Lung (tissue), 11 donors: ENCODE measurements at regions not wholly inside any gene's neighbourhood (a gene's known extent, or its start where the extent isn't known, plus 50 kb on each side); places are given as distances from the start of the nearest gene placed in this dataset.

Experiments
- ATAC-seq: fragments of 200-7000 bp; cut with Tn5 transposase; one replicate; pipeline ENCODE4 v1.9.1; 2020; ENCODE audit warnings: moderate number of reproducible peaks; ENCODE audit not compliant: insufficient read depth, low FRiP score
- DNase-seq, 3 donors: peaks; one replicate each; pipeline ENCODE4 v3.0.0-alpha.2; 2013 to 2017
- H3K27ac ChIP-seq, 2 donors: one replicate each; pipeline ENCODE4 v1.5.1; 2013; ENCODE audit warnings: mild to moderate bottlenecking in 2 of 2, moderate library complexity in 2 of 2, control low read depth in 1 of 2, inconsistent platforms in 1 of 2, low read depth in 1 of 2, low read length in 1 of 2
- H3K27me3 ChIP-seq, 3 donors: one replicate each; pipeline ENCODE4 v1.5.1; 2013; ENCODE audit warnings: low read length in 2 of 3; ENCODE audit not compliant: control insufficient read depth in 3 of 3, insufficient read depth in 3 of 3
- H3K36me3 ChIP-seq, 4 donors: one replicate each; pipeline ENCODE4 v1.5.1; 2013; ENCODE audit warnings: low read length in 4 of 4, mild to moderate bottlenecking in 1 of 4, moderate library complexity in 1 of 4; ENCODE audit not compliant: control insufficient read depth in 4 of 4, insufficient read depth in 4 of 4
- H3K4me1 ChIP-seq, 5 donors: one replicate each; pipeline ENCODE4 v1.5.1; 2013; ENCODE audit warnings: low read length in 5 of 5, mild to moderate bottlenecking in 2 of 5, moderate library complexity in 1 of 5; ENCODE audit not compliant: control insufficient read depth in 5 of 5, insufficient read depth in 5 of 5
- H3K4me3 ChIP-seq: one replicate; pipeline ENCODE4 v1.5.1; 2013; ENCODE audit warnings: mild to moderate bottlenecking, control low read depth, moderate library complexity
- H3K9ac ChIP-seq, 2 donors: one replicate each; pipeline ENCODE4 v1.5.1; 2013; ENCODE audit warnings: low read length in 2 of 2, control low read depth in 1 of 2; ENCODE audit not compliant: insufficient read depth in 1 of 2
- H3K9me3 ChIP-seq, 4 donors: one replicate each; pipeline ENCODE4 v1.5.1; 2013; ENCODE audit warnings: low read length in 3 of 4, mild to moderate bottlenecking in 1 of 4, moderate library complexity in 1 of 4; ENCODE audit not compliant: control insufficient read depth in 4 of 4, insufficient read depth in 3 of 4
- WGBS, 2 donors: extraction: QIAGEN DNeasy Blood & Tissue Kit; methylation state at CpG; one replicate each; pipeline ENCODE4 v1.1.7; 2013; 5-methylcytosine and 5-hydroxymethylcytosine counted together
- TF ChIP-seq, protein P1 (sequence below): IDR thresholded peaks from 2 replicates; pipeline ENCODE4 v1.5.1; 2012; ENCODE audit warnings: mild to moderate bottlenecking; ENCODE audit errors: control extremely low read depth, extremely low read depth
- donor health status: control.
- donor health status: control.
- donor health status: Bipolar disorder and iron deficiency.
- donor health status: healthy.
- donor health status: DM: yes; HTN: yes; CAD: no.

DNA sequence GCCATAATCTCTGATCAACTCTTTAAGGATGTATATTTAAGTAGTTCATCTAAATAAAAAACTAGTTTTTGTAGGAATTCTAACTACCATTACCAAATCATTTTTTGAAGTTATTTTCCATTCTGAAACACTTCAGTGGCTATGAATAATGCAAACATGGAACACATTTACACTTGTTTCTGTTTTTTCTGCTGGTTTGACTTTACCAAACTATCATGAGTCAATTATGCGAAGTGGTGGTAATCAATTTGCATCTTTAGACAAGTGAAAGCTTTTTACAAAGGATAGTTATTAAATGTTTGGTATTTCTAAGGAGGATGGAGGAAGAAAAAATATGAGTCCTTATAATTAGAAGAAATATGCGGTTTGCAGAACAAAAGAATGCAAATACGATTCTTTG, 202.0 kb upstream of the MMADHC start:
- no peaks in the 10 kb centered on the region for H3K4me1 ChIP-seq
- ATAC-seq, result no peak
- H3K4me3 ChIP-seq, result no peak overlapping the region
- H3K36me3 ChIP-seq, result no peaks in the 10 kb centered on the region
- WGBS, 2 donors, result 92 to 95% methylated on average over 3 of the region's 3 CpGs
- DNase-seq, result no peak
- H3K9me3 ChIP-seq, result no peaks in the 10 kb centered on the region
- H3K9ac ChIP-seq, result no peak overlapping the region
- TF ChIP-seq, protein P1, sequence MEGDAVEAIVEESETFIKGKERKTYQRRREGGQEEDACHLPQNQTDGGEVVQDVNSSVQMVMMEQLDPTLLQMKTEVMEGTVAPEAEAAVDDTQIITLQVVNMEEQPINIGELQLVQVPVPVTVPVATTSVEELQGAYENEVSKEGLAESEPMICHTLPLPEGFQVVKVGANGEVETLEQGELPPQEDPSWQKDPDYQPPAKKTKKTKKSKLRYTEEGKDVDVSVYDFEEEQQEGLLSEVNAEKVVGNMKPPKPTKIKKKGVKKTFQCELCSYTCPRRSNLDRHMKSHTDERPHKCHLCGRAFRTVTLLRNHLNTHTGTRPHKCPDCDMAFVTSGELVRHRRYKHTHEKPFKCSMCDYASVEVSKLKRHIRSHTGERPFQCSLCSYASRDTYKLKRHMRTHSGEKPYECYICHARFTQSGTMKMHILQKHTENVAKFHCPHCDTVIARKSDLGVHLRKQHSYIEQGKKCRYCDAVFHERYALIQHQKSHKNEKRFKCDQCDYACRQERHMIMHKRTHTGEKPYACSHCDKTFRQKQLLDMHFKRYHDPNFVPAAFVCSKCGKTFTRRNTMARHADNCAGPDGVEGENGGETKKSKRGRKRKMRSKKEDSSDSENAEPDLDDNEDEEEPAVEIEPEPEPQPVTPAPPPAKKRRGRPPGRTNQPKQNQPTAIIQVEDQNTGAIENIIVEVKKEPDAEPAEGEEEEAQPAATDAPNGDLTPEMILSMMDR, result no peak
- no peaks in the 10 kb centered on the region for H3K27me3 ChIP-seq
- no peak overlapping the region for H3K27ac ChIP-seq

DNA sequence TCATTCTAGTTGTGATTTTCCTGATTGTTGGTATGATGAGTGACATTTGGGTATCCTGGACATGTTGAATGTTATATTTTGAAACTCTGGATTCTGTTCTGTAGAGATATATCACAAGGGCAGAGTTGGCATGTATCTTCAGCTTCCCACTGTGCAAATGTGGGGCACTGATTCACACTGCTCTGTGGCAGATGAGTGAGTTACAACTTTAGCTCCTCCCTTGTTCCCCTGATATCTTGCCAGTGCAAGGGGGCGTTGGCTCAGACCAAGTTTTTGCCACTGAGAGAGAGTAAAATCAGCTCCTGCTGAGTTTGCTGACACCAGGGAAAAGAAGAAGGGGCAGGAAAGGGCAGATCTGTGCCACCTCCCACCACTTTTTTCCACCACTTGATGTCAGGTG, 199.6 kb upstream of the MMADHC start:
- H3K27me3 ChIP-seq, result no peaks in the 10 kb centered on the region
- DNase-seq, result no peak
- H3K4me3 ChIP-seq, result no peak overlapping the region
- no peak overlapping the region for H3K27ac ChIP-seq
- H3K9ac ChIP-seq, result no peak overlapping the region
- no peaks in the 10 kb centered on the region for H3K4me1 ChIP-seq
- 59 to 76% methylated on average over 1 of the region's 1 CpG for WGBS, 2 donors
- no peaks in the 10 kb centered on the region for H3K9me3 ChIP-seq
- H3K36me3 ChIP-seq, result no peaks in the 10 kb centered on the region
- TF ChIP-seq, protein P1, result no peak
- ATAC-seq, result no peak

DNA sequence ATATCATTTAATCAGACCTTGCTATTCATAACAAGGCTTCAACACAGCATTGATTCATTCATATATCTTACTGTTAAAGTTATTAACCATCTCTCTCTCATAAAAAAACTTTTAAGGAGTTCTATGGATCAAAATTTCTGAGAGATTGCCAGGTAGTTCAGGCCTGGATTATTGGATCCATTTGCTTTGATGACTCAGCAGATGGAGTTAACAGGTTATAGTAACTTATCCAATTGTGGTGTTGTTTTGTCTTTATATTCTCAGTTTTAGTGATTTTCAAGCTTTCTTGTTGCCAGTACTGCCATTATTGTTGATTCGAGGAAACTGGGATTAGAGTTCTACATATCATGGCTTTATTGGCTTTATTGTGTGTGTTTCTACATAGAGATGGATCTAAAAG, 195.7 kb upstream of the MMADHC start:
- no peaks in the 10 kb centered on the region for H3K9me3 ChIP-seq
- H3K4me1 ChIP-seq, result no peaks in the 10 kb centered on the region
- no peaks in the 10 kb centered on the region for H3K36me3 ChIP-seq
- H3K9ac ChIP-seq, result no peak overlapping the region
- no peak overlapping the region for H3K4me3 ChIP-seq
- no peaks in the 10 kb centered on the region for H3K27me3 ChIP-seq
- WGBS, 2 donors, result 89 to 90% methylated on average over 1 of the region's 1 CpG
- DNase-seq (no peak), ATAC-seq (no peak)
- TF ChIP-seq, protein P1, result no peak
- no peak overlapping the region for H3K27ac ChIP-seq

DNA sequence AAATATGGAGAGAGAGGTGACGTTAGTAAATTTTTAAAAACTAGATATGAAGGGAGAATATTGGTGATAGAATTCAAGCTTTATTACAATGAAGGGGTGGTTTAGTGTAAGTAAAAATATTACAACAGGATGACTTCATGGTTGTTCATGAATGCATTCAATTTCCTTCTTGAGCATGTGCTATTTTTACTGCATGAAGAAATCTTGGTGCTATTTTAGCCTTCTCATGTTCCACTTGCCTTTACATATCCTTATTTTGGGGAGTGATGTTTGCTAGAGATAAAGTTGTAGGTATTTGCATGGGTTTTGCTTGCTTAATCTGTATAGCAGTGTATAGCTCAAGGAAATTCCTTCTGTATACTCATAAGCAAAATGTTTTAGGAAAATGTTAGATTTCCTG, 195.0 kb upstream of the MMADHC start:
- ATAC-seq, result no peak
- TF ChIP-seq, protein P1, result no peak
- no peaks in the 10 kb centered on the region for H3K27me3 ChIP-seq
- H3K27ac ChIP-seq, result no peak overlapping the region
- H3K36me3 ChIP-seq, result no peaks in the 10 kb centered on the region
- H3K4me1 ChIP-seq, result no peaks in the 10 kb centered on the region
- H3K9me3 ChIP-seq, result no peaks in the 10 kb centered on the region
- no peak for DNase-seq
- no peak overlapping the region for H3K9ac ChIP-seq
- WGBS, 2 donors, result 91 to 93% methylated on average over 1 of the region's 1 CpG
- H3K4me3 ChIP-seq, result no peak overlapping the region
